ENCODE measurements at regions not wholly inside any gene's neighbourhood (a gene's known extent, or its start where the extent isn't known, plus 50 kb on each side); places are given as distances from the start of the nearest gene placed in this dataset.

- no peak for TF ChIP-seq GTF3C2 (IDR thresholded peaks at IDR 0.05; ENCODE audit: borderline replicate concordance, extremely low read depth, insufficient read length)
- no peak for TF ChIP-seq ZNF277 (CRISPR knock-in tag; IDR thresholded peaks at IDR 0.05; ENCODE audit: borderline replicate concordance)
- no peak for TF ChIP-seq SLC30A9 (CRISPR knock-in tag; IDR thresholded peaks at IDR 0.05)
- TF ChIP-seq FOXA3 (CRISPR knock-in tag; conservative IDR thresholded peaks at IDR 0.05 in 1 of 2, IDR thresholded peaks at IDR 0.05 in 1 of 2), result no peak
- no peak for TF ChIP-seq EHMT2 (IDR thresholded peaks at IDR 0.05)
- TF ChIP-seq ZC3H11A (IDR thresholded peaks at IDR 0.05; ENCODE audit: low read depth, low read length), result no peak
- TF ChIP-seq CTCF (IDR thresholded peaks at IDR 0.05 in 2 of 3, conservative IDR thresholded peaks at IDR 0.05 in 1 of 3; ENCODE audit: insufficient read depth in 2 of 3, low read depth in 1 of 3, low read length in 3 of 3), result no peak
- no peak for TF ChIP-seq SNAPC5 (CRISPR knock-in tag; IDR thresholded peaks at IDR 0.05)
These were observed 132.3 kb upstream of the MKI67 start (continued) for GRCh38 chr10:128258421-128258976.

Data from K562 (cell line).